ENCODE measurements at regions not wholly inside any gene's neighbourhood (a gene's known extent, or its start where the extent isn't known, plus 50 kb on each side); places are given as distances from the start of the nearest gene placed in this dataset.

- TF ChIP-seq CTCF (IDR thresholded peaks at IDR 0.05) (no peak), POLR2A (IDR thresholded peaks at IDR 0.05) (no peak)
These were observed 381.9 kb downstream of the CDK5RAP2 start for GRCh38 chr9:120198027-120198426.
